Mesenteric fat pad (tissue), 1 donor: ENCODE measurements at regions not wholly inside any gene's neighbourhood (a gene's known extent, or its start where the extent isn't known, plus 50 kb on each side); places are given as distances from the start of the nearest gene placed in this dataset.

ENCODE experiments used
- DNase-seq: peaks from one replicate; pipeline ENCODE4 v3.0.0-alpha.2; 2020; ENCODE audit warnings: low spot score
- donor health status: DM: yes; HTN: yes; CAD: no.

DNA sequence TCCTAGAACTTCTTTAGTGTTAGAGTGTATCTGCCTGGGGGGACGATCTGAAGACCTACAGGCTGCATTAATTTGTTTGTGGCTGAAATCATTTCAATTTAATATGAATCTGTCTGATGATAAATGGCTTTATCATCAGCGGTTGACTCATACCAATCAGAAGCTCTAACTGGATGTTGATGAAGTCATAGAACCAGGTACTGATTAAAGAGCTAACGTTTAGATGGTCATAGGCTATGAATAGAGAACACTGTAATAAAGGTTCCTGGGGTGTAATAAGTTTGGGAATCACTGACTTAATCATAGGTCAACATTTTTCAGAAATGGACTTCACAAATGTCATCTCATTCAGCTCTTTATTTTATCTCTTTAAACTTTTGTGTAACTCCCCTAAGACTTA lies 329.9 kb downstream of the MSX2 start:
- no peak for DNase-seq

DNA sequence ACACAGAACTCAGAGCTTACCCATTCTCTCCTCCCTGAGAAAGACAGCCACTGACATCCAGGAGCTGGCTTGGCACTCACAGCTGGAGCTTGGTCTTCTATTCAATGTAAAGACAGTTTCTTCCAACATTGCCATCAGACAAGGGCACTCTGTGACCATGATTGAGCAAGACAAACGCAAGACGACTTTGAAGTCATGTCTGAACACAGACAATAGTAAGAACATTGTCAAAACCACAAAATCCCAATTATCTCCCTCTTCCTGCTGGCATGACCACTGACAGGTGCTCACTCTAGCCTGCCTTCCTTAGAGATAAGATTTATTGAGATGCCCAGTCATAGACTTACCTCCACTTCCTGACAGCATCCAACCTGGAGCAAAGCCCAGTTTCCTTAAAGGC lies 328.0 kb downstream of the MSX2 start:
- DNase-seq = no peak

DNA sequence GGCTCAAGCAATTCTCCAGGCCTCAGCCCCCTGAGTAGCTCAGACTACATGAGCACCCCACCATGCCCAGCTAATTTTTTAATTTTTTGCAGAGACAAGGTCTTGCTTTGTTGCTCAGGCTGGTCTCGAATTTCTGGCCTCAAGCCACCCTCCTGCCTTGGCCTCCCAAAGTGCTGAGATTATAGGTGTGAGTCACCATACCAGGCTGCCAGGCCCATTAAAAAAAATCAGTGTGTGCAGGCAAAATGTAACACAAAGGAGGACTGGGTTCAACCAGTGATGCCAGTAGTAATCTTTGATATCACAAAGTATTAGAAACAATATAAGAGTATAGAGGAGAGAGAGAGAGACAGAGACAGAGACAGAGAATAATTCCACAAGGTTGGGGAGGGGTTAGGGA lies 322.7 kb downstream of the MSX2 start:
- no peak for DNase-seq

DNA sequence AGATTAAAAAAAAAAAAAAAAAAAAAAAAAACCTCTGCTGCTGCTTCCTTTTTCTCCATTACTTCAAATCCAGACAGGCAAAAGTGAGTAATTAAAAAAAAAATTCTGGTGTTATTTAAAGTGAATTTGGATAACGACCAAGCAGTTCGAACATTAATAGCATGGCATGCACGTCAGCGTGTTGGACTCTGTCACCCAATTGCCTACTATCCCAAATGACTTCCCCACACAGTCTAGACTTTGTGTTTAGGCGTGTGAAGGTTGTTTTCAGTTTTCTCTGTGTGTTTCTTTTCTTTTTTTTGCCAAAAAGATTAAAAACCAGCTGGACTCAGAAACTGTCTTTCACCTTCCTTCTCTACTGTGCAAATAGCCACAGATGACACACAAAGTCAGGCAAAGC lies 321.4 kb downstream of the MSX2 start:
- DNase-seq = no peak

DNA sequence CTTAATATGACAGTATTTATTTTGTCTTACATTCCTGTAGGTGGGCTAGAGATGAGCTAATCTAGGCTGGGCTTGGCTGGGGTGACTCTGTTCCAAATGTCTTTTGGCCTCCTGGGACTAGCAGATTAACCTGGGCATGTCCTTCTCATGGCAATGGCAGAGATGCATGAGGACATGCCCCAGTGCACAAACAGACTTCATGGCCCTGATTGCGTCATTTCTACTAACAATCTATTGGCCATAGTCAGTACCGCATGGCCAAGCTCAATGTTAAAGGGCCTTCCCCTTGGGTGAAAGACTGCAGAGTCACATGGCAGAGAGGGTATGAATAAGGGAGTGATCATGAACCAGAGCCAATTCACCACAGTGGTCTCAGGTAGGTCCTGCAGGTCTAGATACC lies 313.4 kb downstream of the MSX2 start:
- no peak for DNase-seq

DNA sequence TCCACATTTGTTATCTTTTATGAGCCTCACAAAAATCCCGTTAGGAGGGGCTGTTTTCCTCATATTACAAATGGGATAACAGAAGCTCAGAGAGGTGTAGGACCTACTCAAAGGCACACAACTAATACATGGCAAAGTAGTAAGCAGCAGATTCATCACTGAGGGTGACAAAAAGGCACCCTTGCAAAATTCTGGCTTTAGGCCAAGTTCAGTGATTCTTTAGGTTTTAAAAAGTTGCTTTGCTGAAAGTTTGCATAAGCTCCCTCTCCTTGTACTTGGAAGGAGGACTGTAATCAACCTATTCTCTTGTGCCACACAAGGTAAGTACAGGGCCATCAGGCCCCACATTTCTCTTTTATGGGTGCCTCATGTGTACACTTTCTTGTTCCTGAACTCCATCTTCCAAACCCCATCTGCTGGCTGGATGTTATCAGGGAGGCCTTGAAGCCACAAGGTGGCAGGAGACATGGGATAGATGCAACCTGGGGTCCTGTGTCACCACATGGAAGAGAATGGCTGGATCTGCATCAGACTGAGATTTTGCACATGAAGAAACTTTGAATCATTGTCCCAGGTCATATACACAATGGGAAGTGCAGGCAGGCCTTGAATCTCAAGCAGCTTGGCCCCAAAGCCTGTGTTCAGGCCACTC lies 311.6 kb downstream of the MSX2 start:
- DNase-seq = no peak

DNA sequence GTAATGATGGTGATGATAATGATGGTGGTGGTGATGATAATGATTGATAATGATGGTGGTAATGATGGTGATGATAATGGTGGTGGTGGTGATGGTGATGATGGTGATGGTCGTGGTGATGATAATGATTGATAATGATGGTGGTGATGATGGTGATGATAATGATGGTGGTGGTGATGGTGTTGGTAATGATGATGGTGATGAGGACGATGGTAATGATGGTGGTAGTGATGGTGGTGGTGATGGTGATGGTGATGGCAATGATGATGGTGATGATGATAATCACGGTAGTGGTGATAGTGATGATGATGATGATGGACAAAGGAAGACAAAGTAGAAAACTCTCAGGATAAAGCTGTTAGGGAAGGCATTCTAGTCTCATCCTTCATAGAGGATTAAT lies 310.5 kb downstream of the MSX2 start:
- DNase-seq = no peak

DNA sequence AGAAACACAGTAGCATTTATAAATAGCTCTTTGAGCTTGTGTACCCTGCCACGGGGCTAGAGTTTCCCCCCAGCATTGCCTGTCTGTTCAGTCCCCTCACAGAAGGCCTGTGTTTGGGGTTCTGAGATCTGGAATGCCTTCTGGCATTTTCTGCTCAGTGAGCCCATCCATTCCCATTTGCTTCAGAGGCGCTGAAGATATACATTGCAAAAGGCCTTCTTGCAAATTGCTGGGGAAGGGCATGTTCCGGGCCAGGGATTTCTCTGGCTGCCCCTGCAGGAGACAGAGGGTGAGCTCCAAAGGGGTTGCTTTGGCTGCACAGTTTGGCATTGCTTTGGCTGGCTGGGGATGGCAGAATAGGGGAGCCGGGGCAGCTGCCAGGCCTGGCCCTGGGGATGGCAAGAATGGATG lies 308.4 kb downstream of the MSX2 start:
- no peak for DNase-seq

DNA sequence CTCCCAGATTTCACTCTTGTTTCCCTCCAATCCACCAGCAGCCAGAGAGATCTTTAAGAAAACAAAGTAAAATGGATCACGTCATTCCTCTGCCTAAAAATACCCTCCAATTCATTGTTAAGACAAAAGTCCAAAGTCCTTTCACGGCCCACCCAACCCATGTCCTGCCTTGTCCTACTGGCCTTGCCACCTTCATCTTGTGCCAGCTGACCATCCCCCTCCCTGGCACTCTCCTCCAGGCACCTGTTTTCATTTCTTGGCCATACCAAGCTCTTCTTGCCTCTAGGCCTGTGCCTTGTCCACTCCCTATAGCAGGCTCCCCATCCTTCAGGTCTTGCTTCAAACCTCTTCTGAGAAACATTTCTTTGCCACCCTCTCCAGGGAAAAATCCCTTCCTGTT lies 307.6 kb downstream of the MSX2 start:
- no peak for DNase-seq

DNA sequence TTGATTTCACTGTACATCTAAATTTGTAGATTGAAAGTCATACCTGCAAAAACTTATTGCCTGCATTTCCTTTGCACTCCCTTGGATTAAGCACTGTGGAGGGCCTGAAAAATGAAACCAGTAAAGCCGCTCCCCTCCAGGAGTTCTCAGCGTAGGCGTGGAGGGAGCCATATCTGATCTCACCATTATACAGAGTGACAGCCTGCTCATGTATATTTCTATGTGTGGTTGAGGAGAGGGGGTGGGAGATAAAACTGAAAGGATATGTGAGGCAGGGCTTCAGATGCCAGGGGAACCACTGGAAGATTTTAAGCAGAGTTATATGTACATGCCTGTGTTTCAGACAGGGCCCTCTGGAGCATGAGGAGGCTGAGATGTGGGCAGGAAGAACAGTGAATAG lies 303.0 kb downstream of the MSX2 start:
- DNase-seq = no peak

DNA sequence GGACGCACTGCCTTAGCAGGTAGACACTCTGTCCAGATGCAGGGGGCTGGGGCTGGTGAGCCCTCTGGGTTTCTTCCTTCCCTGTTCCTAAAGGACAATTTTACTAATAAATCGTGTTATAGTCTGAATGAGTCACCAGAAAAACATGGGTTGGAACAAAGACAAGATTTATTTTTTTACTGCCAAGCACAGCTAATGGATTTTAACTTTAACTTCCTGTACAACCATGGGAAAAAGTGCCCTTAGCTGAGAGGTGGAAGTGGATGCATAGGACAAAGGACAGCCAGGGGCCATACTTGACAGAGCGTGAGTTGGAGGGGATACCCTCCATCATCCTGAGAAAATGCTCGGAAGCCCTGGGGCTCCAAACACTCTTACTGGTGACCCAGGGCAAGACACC lies 300.7 kb downstream of the MSX2 start:
- DNase-seq = no peak

DNA sequence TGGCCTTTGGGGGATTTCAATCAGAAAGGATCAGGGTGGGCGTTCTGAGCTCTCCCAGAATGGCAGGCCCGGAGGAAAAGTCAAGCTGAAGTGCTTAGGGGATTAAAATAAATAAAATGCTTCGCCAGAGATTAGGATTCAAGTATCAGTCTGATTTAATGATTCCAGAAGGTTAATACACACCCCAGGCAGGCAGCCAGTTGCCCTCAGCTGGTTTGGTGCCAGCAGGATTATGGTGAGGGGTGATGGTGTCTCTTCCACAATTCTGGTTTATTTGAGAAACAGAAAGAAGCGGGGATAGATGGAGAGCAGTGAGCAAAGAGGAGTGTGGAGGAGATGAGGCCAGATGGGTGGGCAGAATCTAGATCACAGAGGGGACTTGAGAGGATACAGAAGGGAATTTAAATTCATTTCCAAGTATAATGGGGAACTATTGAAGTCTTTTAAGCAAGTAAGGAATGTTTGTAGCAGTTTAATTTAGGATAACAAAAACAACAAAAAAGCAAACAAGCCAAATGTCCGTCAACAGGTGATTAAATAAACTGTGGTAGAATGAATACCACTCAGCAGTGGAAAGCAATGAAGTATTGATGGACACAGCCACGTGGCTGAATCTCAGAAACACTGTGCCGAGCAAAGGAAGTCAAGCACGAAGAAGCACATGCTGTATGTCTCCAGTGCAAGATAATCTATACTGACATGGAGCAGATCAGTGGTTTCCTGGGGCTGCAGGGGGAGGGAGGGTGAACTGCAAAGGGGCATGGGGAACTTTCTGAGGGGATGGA lies 297.7 kb downstream of the MSX2 start:
- no peak for DNase-seq

DNA sequence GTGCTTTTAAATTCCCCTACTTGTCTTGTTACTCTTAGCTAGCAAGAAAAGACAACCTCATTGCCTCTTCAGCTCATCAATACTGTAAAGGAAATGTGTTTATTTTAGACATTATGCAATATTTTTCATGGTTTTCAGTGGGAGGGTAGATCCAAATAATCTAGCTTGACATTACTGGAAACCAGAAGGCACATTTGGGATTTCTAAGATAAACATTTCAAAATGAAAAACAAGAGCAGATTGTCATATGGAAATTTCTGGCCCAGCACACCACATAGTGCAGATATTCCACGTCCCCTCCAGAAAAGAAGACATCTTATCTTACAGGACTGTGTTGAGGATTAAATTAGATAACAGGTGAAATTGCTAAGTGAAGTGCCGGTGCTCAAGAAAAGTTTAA lies 296.9 kb downstream of the MSX2 start:
- DNase-seq = no peak

DNA sequence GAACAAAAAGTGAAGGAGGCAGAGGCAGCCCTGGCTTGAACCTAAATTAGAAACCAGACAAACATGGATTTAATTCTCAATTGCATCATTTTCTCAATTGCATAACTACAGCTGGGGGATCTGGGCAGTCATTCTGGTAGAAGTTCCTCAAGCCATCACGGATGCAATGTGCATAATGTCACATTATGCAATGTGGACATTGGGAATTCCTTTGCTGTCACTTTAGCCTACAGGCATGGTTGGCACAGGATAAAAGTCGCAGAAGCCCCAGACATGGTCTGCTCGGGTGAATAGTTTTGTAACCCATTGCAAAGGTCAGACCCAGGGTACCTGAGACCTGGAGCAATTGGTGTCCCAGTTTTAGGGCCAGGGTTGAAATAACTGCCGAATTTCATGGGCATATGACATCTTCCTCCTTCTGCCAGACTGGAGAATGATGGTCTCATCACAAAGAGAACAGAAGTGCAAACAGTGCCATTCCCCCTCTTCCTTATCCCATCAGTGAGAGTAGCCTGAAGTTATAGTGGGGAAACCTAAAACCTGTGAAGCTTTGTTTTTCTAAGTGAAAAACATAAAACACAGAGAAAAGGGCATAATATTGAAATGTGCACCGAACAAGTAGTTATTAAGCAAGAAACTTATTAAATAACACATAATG lies 290.8 kb downstream of the MSX2 start:
- no peak for DNase-seq

DNA sequence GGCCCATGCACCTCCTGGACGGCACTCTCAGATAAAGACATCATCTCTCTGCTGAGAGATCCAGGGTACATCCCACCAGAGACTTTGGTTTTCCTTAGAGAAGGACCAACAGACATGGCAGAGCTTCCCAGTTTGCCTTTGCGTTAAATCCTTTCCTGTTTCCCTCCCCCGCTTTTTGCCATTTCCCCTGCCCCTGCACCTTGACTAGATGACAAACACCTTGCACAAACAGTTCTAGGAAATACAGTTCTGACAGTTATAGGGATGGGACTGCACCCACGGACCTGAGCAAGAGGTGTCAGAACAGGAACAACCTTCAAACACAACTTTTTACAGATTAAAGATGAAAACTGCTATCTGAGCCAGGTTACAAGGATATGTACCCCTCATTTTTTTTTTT lies 288.9 kb downstream of the MSX2 start:
- DNase-seq = no peak

DNA sequence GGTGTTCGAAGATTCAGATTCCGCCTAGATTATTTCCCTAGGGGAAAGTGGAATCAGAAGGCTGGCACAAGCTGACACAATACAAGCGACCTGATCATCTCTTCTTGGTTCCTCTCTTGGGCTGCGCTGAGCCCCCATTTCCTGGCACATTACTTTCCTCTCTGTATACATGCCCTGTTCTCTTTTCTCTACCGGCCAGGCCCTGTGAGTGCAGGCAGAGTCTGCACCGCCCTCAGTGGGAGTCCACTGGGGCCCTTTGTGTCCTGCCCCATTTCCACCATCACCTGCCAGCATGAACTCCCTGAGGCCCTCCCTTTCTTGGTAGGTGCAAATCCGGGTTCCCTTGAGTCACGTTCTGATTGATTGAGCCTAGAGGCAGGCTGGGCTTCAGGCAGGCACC lies 287.9 kb downstream of the MSX2 start:
- no peak for DNase-seq

DNA sequence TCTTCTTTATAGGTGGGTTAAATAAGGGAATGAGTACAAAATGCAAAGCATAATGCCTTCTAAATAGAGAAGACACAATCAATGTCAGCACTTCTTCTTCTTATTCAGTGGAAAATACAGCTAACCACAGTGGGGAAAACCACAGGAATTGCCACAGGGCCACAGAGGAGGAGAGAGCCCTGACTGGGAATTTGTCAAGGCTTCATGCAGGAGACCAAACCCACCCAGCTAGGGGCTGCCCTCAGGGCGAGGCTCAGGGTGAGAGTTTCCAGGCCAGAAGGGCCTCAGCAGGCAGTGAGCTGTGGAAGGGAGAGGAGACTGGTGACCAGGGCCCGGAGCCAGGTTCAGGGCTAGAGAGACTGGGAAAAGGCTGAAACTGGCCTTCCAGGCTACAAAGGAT lies 279.1 kb downstream of the MSX2 start:
- DNase-seq = no peak

DNA sequence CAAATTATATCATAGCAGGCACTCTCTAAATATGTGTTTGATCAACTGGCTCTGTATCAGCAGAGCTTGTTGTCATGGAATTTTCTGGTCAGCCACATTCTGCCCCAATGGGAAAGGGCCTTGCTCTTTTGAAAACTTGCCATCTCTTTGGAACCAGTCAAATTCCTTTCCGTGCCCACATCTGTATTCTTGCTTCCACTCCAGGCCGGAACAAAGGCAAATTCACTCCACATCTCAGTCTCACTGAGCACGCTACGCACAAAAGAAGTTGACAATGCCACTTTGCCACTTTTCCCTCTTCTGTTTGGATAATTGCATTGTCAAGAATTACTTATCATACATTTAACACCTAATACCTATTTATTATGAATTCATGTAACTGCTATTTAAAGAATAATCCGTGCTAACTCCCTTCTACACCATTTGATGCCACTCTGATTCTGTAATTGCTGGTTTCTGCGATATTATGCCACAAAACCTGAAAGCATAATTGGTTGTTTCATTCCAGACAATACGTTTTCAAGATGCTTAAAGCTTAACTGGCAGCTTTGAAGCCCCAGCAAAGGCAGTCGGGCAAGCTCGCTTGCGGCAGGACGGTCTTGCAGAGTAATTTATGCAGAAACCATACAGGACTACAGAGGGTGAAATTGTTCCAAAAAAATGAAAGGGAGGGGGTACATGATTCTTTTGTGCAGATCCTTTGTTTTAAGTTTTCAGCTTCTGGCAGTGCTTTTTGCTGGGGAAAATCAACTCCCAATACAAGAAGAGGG lies 277.7 kb downstream of the MSX2 start:
- no peak for DNase-seq

DNA sequence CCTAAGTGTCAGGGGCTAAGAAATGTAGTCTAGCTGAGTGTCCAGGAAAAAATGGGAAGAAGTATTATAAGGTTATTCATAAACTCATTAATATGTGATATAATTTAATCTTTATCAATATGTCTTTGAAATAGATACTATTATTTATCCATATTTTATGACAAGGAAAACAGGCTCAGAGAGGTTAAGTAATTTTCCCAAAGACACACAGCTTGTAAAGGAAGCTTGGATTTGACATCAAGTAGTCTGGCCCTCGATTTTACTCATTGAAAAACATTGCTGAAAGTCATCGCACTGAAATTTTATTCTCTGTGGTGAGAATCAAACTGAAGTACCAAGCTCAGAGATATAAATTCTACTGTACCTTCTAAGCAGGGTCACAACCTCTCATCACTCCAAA lies 276.9 kb downstream of the MSX2 start:
- no peak for DNase-seq

DNA sequence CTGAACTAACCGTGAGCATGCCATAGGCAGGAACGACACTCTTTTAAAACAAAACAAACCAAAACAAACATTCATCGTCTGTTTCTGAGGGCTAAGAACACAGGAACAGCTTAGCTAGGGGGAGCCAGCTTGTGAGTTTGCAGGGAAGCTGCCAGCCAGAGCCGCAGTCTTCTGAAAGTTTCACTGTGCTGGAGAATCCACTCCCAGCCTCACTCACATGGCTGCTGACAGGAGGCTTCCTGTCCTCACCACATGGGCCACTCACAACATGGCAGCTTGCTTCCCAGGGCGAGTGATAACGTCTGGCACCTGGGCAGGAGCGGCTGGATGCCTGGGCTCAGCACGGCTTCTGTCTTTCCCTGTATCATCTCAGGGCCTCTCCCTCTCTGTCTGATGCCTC lies 275.2 kb downstream of the MSX2 start:
- DNase-seq = no peak

DNA sequence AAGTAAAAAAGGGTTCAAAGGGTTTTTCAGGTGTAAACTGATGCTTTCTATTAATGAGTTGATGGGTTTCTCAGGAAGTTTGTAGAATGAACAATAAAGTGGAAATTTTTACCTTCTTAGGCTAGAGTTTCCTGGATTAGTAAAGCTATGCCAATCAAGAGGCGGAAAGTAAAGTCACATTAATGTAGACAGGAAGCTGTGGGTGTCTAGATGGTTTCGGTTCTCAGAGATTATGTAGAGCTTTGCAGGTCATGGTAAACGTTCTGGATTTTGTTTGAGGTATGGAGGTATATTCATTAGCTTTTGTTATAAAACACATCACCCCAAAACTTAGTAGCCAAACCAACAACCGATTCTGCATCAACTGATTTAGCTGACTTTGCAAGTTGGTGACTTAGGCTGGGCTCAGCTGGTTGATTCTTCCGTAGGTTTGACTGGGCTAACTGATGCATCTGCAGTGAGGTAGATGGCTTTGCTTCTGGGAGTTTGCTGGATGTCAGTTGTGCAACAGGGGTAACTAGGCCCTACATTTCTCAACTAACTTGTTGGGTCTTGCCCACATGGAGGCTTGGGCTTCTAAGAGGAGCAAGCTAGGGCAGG lies 273.8 kb downstream of the MSX2 start:
- DNase-seq = no peak

DNA sequence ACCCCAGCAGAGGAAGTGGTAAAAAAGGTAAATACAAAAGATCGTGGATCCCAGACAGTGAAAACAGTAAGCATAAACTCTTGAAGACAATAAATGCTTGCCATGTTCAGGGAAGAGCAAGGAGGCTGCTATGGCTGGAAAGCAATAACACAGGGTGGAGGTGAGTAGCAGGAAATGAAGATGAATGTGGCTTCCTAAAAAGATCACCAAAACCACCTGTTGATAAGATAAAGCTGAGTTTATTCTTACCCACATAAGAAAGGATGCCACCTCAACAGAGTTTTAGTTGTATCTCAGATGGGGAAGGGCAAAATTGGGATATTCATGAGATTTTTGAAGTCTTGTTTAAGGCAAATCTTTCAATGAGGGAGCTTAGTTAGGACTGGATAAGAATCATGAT lies 273.3 kb downstream of the MSX2 start:
- no peak for DNase-seq
